Spleen (tissue), 11 donors: ENCODE measurements at regions not wholly inside any gene's neighbourhood (a gene's known extent, or its start where the extent isn't known, plus 50 kb on each side); places are given as distances from the start of the nearest gene placed in this dataset.

Experiments used
- DNase-seq: peaks from one replicate; pipeline ENCODE4 v3.0.0-alpha.2; 2020
- H3K27ac ChIP-seq, 8 donors: fragments of 200-600 bp; sonication (generic) in 7 of 8; 1 replicate in 4 of 8; 2 replicates in 4 of 8; pipeline versions ENCODE4 v1.5.0 to v1.8.0; 2016 to 2021; ENCODE audit warnings: inconsistent platforms in 4 of 8, mild to moderate bottlenecking in 4 of 8, moderate library complexity in 1 of 8
- H3K27me3 ChIP-seq, 7 donors: fragments of 200-600 bp; sonication (generic) in 6 of 7; replicated peaks in 1 of 7; 1 replicate in 4 of 7; 2 replicates in 3 of 7; pipeline versions ENCODE4 v1.5.0 to v1.8.0; 2016 to 2021; ENCODE audit warnings: inconsistent platforms in 3 of 7, mild to moderate bottlenecking in 1 of 7
- H3K36me3 ChIP-seq, 6 donors: fragments of 200-600 bp; sonication (generic) in 5 of 6; 1 replicate in 4 of 6; 2 replicates in 2 of 6; pipeline versions ENCODE4 v1.5.0 to v1.8.0; 2016 to 2021; ENCODE audit warnings: inconsistent platforms in 2 of 6
- H3K4me1 ChIP-seq, 6 donors: fragments of 200-600 bp; sonication (generic) in 5 of 6; 1 replicate in 3 of 6; 2 replicates in 3 of 6; pipeline versions ENCODE4 v1.5.0 to v1.8.0; 2016 to 2021; ENCODE audit warnings: inconsistent platforms in 3 of 6
- H3K4me3 ChIP-seq, 8 donors: fragments of 200-600 bp; sonication (generic) in 7 of 8; 1 replicate in 4 of 8; 2 replicates in 4 of 8; pipeline versions ENCODE4 v1.5.0 to v1.8.0; 2016 to 2021; ENCODE audit warnings: inconsistent platforms in 4 of 8, mild to moderate bottlenecking in 4 of 8, moderate library complexity in 2 of 8
- H3K9me3 ChIP-seq, 8 donors: fragments of 200-600 bp; sonication (generic) in 7 of 8; 1 replicate in 4 of 8; 2 replicates in 4 of 8; pipeline versions ENCODE4 v1.5.0 to v1.8.0; 2016 to 2021; ENCODE audit warnings: inconsistent platforms in 4 of 8
- CTCF ChIP-seq, 11 experiments: fragments of 200-600 bp in 7 of 11; fragments of 450-650 bp in 4 of 11; sonication (generic) in 4 of 11; IDR thresholded peaks in 8 of 11; conservative IDR thresholded peaks in 3 of 11; 1 replicate in 7 of 11; 2 replicates in 4 of 11; pipeline versions ENCODE4 v1.4.0 to v1.8.0; 2016 to 2021; ENCODE audit warnings: antibody characterized with exemption in 11 of 11, inconsistent platforms in 4 of 11, mild to moderate bottlenecking in 1 of 11
- POLR2A ChIP-seq, 3 donors: fragments of 450-650 bp; IDR thresholded peaks; one replicate each; pipeline ENCODE4 v1.5.1; 2017; ENCODE audit warnings: antibody characterized with exemption in 3 of 3, mild to moderate bottlenecking in 1 of 3
- POLR2AphosphoS5 ChIP-seq, 3 donors: sonication (generic); formaldehyde crosslinking; IDR thresholded peaks; one replicate each; pipeline ENCODE4 v1.5.1; 2017; ENCODE audit warnings: antibody characterized with exemption in 3 of 3
- WGBS, 5 donors: extraction: QIAGEN DNeasy Blood & Tissue Kit in 3 of 5; methylation state at CpG; one replicate each; pipeline versions ENCODE4 v1.1.5 to v1.1.7; 2013 to 2018; 5-methylcytosine and 5-hydroxymethylcytosine counted together
- intact Hi-C: fragments of 100-400 bp; cut with DNase I; formaldehyde crosslinking; loops from one replicate; pipeline ENCODE4 v1.15.0; 2023; ENCODE audit warnings: low total_unique reads
- donor health status: healthy with polysubstance abuse.
- donor health status: DM: no; HTN: no; CAD: no; lungs with moderate emphysema.
- donor health status: DM: no; HTN: no; CAD: no.
- donor health status: Bipolar disorder and iron deficiency.
- donor health status: healthy.
- donor health status: DM: no; HTN: no; CAD: no.
- donor health status: DM: yes; HTN: yes; CAD: no.

GRCh38 chr13:107035778-107036177 lies 467.8 kb upstream of the ARGLU1 start:
- Histone ChIP-seq H3K9me3 (peaks cover 0 to 13% (median 2%) of the 10 kb centered on the region in 8 donors), H3K4me1 (no peaks in the 10 kb centered on the region), H3K27me3 (no peaks in the 10 kb centered on the region), H3K27ac (no peak overlapping the region), H3K36me3 (no peaks in the 10 kb centered on the region), H3K4me3 (no peak overlapping the region)
- WGBS, 5 donors, result 68 to 79% (median 71%) methylated on average over 2 of the region's 2 CpGs
- intact Hi-C loops, result no loop called here
- no peak for TF ChIP-seq POLR2A (IDR thresholded peaks at IDR 0.05)
- no peak for TF ChIP-seq CTCF (IDR thresholded peaks at IDR 0.05 in 8 of 11, conservative IDR thresholded peaks at IDR 0.05 in 3 of 11)
- no peak for TF ChIP-seq POLR2AphosphoS5 (IDR thresholded peaks at IDR 0.05)
- DNase-seq, result no peak

DNA sequence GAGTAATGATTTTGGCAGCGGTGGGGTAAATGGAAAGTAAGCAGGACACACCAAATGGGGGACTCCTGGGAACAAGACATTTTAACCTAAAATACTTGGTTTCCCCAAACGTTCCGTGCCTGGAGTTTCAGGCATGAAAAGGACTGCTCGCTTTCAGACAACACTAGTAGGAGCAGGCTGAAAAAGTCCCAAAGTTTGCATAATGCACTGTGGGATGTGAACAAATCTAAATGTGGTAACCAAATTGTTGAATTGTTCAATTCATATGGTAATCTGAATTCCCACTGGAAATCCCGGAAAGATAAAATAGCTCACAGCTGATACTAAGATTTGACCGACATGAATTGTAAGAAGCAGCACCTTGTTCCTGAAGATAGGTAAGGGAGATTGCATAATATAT lies 467.2 kb upstream of the ARGLU1 start:
- no peak overlapping the region for H3K27ac ChIP-seq
- WGBS, 5 donors, result 83 to 94% (median 91%) methylated on average over 6 of the region's 6 CpGs
- no peaks in the 10 kb centered on the region for H3K36me3 ChIP-seq
- intact Hi-C loops, result no loop called here
- H3K4me1 ChIP-seq, result no peaks in the 10 kb centered on the region
- no peaks in the 10 kb centered on the region for H3K27me3 ChIP-seq
- TF ChIP-seq POLR2A (IDR thresholded peaks at IDR 0.05) (no peak), CTCF (IDR thresholded peaks at IDR 0.05 in 8 of 11, conservative IDR thresholded peaks at IDR 0.05 in 3 of 11) (no peak), POLR2AphosphoS5 (IDR thresholded peaks at IDR 0.05) (no peak)
- H3K9me3 ChIP-seq, result peaks cover 0 to 11% (median 2%) of the 10 kb centered on the region in 8 donors
- no peak for DNase-seq
- no peak overlapping the region for H3K4me3 ChIP-seq

DNA sequence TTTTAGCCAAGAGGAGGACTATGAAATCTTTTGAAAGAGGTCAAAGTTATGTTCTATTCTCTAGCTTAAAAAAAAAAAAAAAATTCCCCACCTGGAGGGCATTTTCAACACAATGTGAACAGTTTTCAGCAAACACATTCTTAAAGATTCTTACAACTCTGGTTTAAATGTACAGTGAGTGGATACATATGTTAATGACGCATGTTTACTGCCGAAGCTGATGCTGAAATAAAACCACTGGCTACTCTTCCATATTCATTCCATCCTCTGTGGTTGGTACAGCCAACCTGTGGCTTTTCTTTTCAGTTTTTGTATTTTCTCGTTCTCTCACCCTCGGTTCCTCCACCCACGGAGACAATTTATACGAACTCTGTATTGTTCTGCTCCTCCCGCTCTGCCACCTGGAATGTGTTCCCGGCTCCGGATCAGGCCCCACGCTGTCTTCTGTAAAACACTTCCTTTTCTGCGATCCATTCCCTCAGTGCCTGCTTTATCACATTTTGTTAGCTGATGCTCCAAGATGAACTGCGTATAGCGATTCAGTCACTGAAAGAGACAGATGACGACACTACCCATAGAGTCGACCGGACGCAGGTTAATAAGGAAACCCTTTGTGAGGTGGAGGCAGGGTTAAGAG lies 466.4 kb upstream of the ARGLU1 start:
- WGBS, 5 donors, result 91 to 97% (median 94%) methylated on average over 17 of the region's 17 CpGs
- H3K27ac ChIP-seq, result no peak overlapping the region
- intact Hi-C loops, result no loop called here
- no peaks in the 10 kb centered on the region for H3K36me3 ChIP-seq
- no peaks in the 10 kb centered on the region for H3K4me1 ChIP-seq
- TF ChIP-seq POLR2A (IDR thresholded peaks at IDR 0.05) (no peak), CTCF (IDR thresholded peaks at IDR 0.05 in 8 of 11, conservative IDR thresholded peaks at IDR 0.05 in 3 of 11) (no peak), POLR2AphosphoS5 (IDR thresholded peaks at IDR 0.05) (no peak)
- no peak for DNase-seq
- H3K27me3 ChIP-seq, result no peaks in the 10 kb centered on the region
- H3K4me3 ChIP-seq, result no peak overlapping the region
- peaks cover 0 to 8% (median 1%) of the 10 kb centered on the region in 8 donors for H3K9me3 ChIP-seq

GRCh38 chr13:107031716-107032115 lies 463.8 kb upstream of the ARGLU1 start:
- H3K27ac ChIP-seq, result no peak overlapping the region
- intact Hi-C loops, result no loop called here
- H3K27me3 ChIP-seq, result no peaks in the 10 kb centered on the region
- H3K4me1 ChIP-seq, result no peaks in the 10 kb centered on the region
- WGBS, 5 donors, result 45 to 71% (median 58%) methylated on average over 2 of the region's 2 CpGs
- peaks cover 0 to 5% (median 0%) of the 10 kb centered on the region in 8 donors for H3K9me3 ChIP-seq
- no peaks in the 10 kb centered on the region for H3K36me3 ChIP-seq
- no peak overlapping the region for H3K4me3 ChIP-seq
- no peak for DNase-seq
- TF ChIP-seq POLR2AphosphoS5 (IDR thresholded peaks at IDR 0.05) (no peak), CTCF (IDR thresholded peaks at IDR 0.05 in 8 of 11, conservative IDR thresholded peaks at IDR 0.05 in 3 of 11) (no peak), POLR2A (IDR thresholded peaks at IDR 0.05) (no peak)
